Tibial nerve (tissue), 4 donors: ENCODE measurements at regions not wholly inside any gene's neighbourhood (a gene's known extent, or its start where the extent isn't known, plus 50 kb on each side); places are given as distances from the start of the nearest gene placed in this dataset.

Experiments used
- EP300 ChIP-seq, 2 donors: sonication (generic); formaldehyde crosslinking; IDR thresholded peaks; one replicate each; pipeline ENCODE4 v1.6.1; 2017; ENCODE audit warnings: antibody characterized with exemption in 2 of 2, mild to moderate bottlenecking in 1 of 2
- POLR2A ChIP-seq, 2 donors: fragments of 450-650 bp; IDR thresholded peaks; one replicate each; pipeline ENCODE4 v1.6.1; 2017; ENCODE audit warnings: antibody characterized with exemption in 2 of 2, mild to moderate bottlenecking in 2 of 2, moderate library complexity in 2 of 2
- TF ChIP-seq, protein P1 (sequence below), 5 experiments: fragments of 200-600 bp in 3 of 5; fragments of 450-650 bp in 2 of 5; sonication (generic) in 3 of 5; IDR thresholded peaks; one replicate each; pipeline ENCODE4 v1.5.1; 2016 to 2019; ENCODE audit warnings: antibody characterized with exemption in 5 of 5, mild to moderate bottlenecking in 3 of 5, moderate library complexity in 2 of 5

DNA sequence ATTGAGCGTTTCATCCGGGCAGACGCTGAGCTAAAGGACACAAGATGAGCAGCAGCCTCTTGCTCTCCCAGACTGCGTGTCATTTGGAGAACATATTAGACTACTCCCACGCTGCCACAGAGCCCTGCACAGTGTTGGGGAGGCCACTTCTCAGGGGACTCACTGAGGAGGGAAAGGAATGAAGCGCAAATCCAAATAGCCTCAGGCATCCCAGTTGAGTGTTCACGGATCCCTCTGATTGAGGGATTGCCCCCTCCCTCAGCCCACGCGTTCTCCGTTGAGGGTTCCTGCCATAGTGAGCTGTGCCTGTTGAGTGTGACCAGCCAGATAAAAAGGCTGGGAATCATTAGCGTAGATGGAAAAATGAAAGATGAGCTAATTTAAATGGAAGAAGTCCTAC lies 563.4 kb downstream of the ACTR3B start:
- TF ChIP-seq, protein P1, sequence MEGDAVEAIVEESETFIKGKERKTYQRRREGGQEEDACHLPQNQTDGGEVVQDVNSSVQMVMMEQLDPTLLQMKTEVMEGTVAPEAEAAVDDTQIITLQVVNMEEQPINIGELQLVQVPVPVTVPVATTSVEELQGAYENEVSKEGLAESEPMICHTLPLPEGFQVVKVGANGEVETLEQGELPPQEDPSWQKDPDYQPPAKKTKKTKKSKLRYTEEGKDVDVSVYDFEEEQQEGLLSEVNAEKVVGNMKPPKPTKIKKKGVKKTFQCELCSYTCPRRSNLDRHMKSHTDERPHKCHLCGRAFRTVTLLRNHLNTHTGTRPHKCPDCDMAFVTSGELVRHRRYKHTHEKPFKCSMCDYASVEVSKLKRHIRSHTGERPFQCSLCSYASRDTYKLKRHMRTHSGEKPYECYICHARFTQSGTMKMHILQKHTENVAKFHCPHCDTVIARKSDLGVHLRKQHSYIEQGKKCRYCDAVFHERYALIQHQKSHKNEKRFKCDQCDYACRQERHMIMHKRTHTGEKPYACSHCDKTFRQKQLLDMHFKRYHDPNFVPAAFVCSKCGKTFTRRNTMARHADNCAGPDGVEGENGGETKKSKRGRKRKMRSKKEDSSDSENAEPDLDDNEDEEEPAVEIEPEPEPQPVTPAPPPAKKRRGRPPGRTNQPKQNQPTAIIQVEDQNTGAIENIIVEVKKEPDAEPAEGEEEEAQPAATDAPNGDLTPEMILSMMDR (IDR thresholded peaks at IDR 0.05): no peak
- no peak for TF ChIP-seq POLR2A (IDR thresholded peaks at IDR 0.05)
- no peak for TF ChIP-seq EP300 (IDR thresholded peaks at IDR 0.05)
